ENCODE measurements at regions not wholly inside any gene's neighbourhood (a gene's known extent, or its start where the extent isn't known, plus 50 kb on each side); places are given as distances from the start of the nearest gene placed in this dataset.

DNA sequence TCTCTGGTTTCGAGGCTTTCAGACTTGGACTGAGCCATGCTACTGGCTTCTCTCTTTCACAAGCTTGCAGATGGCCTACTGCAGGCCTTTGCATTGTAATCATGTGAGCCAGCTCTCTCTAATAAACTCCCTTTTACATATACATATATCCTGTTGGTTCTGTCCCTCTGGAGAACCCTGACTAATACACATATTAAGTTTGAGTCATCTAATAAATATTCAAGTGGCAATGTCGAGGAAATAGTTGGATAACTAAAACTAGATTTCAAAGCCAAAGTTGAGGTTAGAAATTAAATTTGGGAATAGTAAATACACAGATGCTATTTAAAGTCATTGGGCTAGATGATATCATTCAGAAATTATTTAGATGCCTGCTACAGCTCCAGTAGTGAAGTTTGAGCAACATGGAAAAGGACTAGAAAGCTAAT is 1343.4 kb downstream of the GRIK2 start (continued):
- TF ChIP-seq, protein P1, sequence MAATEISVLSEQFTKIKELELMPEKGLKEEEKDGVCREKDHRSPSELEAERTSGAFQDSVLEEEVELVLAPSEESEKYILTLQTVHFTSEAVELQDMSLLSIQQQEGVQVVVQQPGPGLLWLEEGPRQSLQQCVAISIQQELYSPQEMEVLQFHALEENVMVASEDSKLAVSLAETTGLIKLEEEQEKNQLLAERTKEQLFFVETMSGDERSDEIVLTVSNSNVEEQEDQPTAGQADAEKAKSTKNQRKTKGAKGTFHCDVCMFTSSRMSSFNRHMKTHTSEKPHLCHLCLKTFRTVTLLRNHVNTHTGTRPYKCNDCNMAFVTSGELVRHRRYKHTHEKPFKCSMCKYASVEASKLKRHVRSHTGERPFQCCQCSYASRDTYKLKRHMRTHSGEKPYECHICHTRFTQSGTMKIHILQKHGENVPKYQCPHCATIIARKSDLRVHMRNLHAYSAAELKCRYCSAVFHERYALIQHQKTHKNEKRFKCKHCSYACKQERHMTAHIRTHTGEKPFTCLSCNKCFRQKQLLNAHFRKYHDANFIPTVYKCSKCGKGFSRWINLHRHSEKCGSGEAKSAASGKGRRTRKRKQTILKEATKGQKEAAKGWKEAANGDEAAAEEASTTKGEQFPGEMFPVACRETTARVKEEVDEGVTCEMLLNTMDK (IDR thresholded peaks at IDR 0.05; ENCODE audit: borderline replicate concordance, insufficient read depth, low read depth, low read length, poor library complexity, severe bottlenecking) = no peak
- no peak for TF ChIP-seq RBFOX2 (IDR thresholded peaks at IDR 0.05; ENCODE audit: low read depth, low read length)
- no peak for TF ChIP-seq CXXC5 (CRISPR knock-in tag; IDR thresholded peaks at IDR 0.05)
- no peak for TF ChIP-seq ZNF780A (CRISPR knock-in tag; IDR thresholded peaks at IDR 0.05)
- no peak for TF ChIP-seq NFIX (CRISPR knock-in tag; IDR thresholded peaks at IDR 0.05; ENCODE audit: low read depth)
- no peak for TF ChIP-seq ZNF212 (CRISPR knock-in tag; IDR thresholded peaks at IDR 0.05)
- no peak for TF ChIP-seq MAZ (CRISPR knock-in tag; conservative IDR thresholded peaks at IDR 0.05 in 1 of 2, IDR thresholded peaks at IDR 0.05 in 1 of 2)

DNA sequence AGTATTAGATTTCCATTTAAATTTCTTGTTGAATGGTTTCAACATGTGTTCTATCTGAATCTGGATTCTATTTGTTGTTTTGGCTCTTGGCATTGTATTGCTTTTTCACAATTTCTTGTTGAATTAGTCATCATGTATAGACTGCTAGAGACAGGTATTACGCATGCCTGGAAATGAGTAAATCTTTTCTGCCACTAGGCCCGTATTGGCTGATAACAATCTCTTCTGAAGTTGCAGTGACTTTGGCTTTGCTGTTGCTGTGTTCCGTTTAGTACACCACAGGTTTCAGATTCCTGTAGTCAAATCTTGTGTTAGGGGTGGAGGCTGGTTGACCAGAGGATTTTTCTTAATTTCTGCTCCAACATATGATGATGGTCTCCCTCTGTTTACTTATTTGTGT is 1339.4 kb downstream of the GRIK2 start:
- ATAC-seq = no peak
- Histone ChIP-seq H3K4me1 (replicated peaks in 1 of 2; ENCODE audit: control insufficient read depth in 2 of 2, insufficient read depth in 2 of 2, low read length in 2 of 2) (no peaks in the 10 kb centered on the region), H3K9ac (ENCODE audit: insufficient read depth in 1 of 2, low read depth in 2 of 2, low read length in 2 of 2) (no peak overlapping the region), H3K79me2 (ENCODE audit: control insufficient read depth, insufficient read depth, low read length) (no peaks in the 10 kb centered on the region), H3K36me3 (ENCODE audit: control insufficient read depth, insufficient read depth, low read length) (no peaks in the 10 kb centered on the region), H3K27me3 (ENCODE audit: control insufficient read depth in 2 of 2, insufficient read depth in 2 of 2, low read length in 2 of 2) (no peaks in the 10 kb centered on the region), H2AFZ (ENCODE audit: low read depth, low read length) (no peak overlapping the region), H3K9me1 (ENCODE audit: control insufficient read depth, insufficient read depth, low read length) (no peaks in the 10 kb centered on the region), H3K27ac (ENCODE audit: extremely low read depth, low read depth, low read length) (no peak overlapping the region), H3K9me3 (replicated peaks; ENCODE audit: control insufficient read depth, insufficient read depth, low read depth, low read length) (no peaks in the 10 kb centered on the region; the same call in 1 of the 2 replicates), H4K20me1 (replicated peaks; ENCODE audit: control insufficient read depth, insufficient read depth, low read length) (no peaks in the 10 kb centered on the region), H3K4me3 (no peak overlapping the region), H3K4me2 (ENCODE audit: insufficient read depth, low read length) (no peak overlapping the region)
- intact Hi-C loops (cut with micrococcal nuclease) (no loop called here), in situ Hi-C loops (cut with MboI) (no loop called here)
- 3% methylated on average over 3 of the region's 3 CpGs for WGBS (ENCODE audit: insufficient coverage, low coverage, missing lambda C conversion rate)
- BruUV-seq (replicated peaks) = no TSS peak
- ChIA-PET POLR2A (no interaction called here), CTCF (ENCODE audit: low intra/inter-chr PET ratio) (no interaction called here)
- FAIRE-seq = no peak
- no peak for DNase-seq (ENCODE audit: extremely low read depth in 1 of 4, low spot score in 3 of 4)
- TF ChIP-seq BHLHE40 (IDR thresholded peaks at IDR 0.05; ENCODE audit: low read length) (no peak), MXI1 (IDR thresholded peaks at IDR 0.05; ENCODE audit: low read depth, low read length) (no peak), ERF (CRISPR knock-in tag; IDR thresholded peaks at IDR 0.05) (no peak), XRCC4 (IDR thresholded peaks at IDR 0.05; ENCODE audit: extremely low read depth, insufficient read depth, insufficient read length) (no peak), PHF21A (IDR thresholded peaks at IDR 0.05; ENCODE audit: borderline replicate concordance, low read depth) (no peak), ZNF224 (CRISPR knock-in tag; IDR thresholded peaks at IDR 0.05) (no peak), ZNF431 (CRISPR knock-in tag; IDR thresholded peaks at IDR 0.05) (no peak), POLR2B (IDR thresholded peaks at IDR 0.05; ENCODE audit: low read depth, partially characterized antibody) (no peak), ZNF41 (CRISPR knock-in tag; conservative IDR thresholded peaks at IDR 0.05) (no peak), FOXJ2 (tag; IDR thresholded peaks at IDR 0.05) (no peak)
- TF ChIP-seq, protein P2, sequence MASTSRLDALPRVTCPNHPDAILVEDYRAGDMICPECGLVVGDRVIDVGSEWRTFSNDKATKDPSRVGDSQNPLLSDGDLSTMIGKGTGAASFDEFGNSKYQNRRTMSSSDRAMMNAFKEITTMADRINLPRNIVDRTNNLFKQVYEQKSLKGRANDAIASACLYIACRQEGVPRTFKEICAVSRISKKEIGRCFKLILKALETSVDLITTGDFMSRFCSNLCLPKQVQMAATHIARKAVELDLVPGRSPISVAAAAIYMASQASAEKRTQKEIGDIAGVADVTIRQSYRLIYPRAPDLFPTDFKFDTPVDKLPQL (IDR thresholded peaks at IDR 0.05; ENCODE audit: extremely low read depth, insufficient read length) = no peak
- TF ChIP-seq, protein P3, sequence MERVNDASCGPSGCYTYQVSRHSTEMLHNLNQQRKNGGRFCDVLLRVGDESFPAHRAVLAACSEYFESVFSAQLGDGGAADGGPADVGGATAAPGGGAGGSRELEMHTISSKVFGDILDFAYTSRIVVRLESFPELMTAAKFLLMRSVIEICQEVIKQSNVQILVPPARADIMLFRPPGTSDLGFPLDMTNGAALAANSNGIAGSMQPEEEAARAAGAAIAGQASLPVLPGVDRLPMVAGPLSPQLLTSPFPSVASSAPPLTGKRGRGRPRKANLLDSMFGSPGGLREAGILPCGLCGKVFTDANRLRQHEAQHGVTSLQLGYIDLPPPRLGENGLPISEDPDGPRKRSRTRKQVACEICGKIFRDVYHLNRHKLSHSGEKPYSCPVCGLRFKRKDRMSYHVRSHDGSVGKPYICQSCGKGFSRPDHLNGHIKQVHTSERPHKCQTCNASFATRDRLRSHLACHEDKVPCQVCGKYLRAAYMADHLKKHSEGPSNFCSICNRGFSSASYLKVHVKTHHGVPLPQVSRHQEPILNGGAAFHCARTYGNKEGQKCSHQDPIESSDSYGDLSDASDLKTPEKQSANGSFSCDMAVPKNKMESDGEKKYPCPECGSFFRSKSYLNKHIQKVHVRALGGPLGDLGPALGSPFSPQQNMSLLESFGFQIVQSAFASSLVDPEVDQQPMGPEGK (CRISPR knock-in tag; IDR thresholded peaks at IDR 0.05; ENCODE audit: borderline replicate concordance) = no peak
